Small intestine (tissue), 7 donors: ENCODE measurements at regions not wholly inside any gene's neighbourhood (a gene's known extent, or its start where the extent isn't known, plus 50 kb on each side); places are given as distances from the start of the nearest gene placed in this dataset.

Experiments used
- DNase-seq, 2 donors: peaks; one replicate each; pipeline versions ENCODE4 v3.0.0 to v3.0.0-alpha.2; 2013
- FAIRE-seq: peaks from 2 replicates; lab custom pipeline; 2012; peaks lifted over from hg19 to GRCh38; lab: Jason Lieb, UNC
- H3K27ac ChIP-seq, 3 donors: one replicate each; pipeline ENCODE4 v1.5.1; 2013; ENCODE audit warnings: low read length in 2 of 3, mild to moderate bottlenecking in 2 of 3, control low read depth in 1 of 3, inconsistent platforms in 1 of 3, low read depth in 1 of 3, moderate library complexity in 1 of 3
- H3K27me3 ChIP-seq, 3 donors: one replicate each; pipeline ENCODE4 v1.6.1; 2013; ENCODE audit warnings: low read length in 3 of 3, inconsistent platforms in 1 of 3; ENCODE audit not compliant: control insufficient read depth in 3 of 3, insufficient read depth in 3 of 3
- H3K36me3 ChIP-seq, 3 donors: one replicate each; pipeline ENCODE4 v1.6.1; 2013; ENCODE audit warnings: low read length in 3 of 3, inconsistent platforms in 1 of 3, low read depth in 1 of 3, mild to moderate bottlenecking in 1 of 3, moderate library complexity in 1 of 3; ENCODE audit not compliant: control insufficient read depth in 3 of 3, insufficient read depth in 2 of 3
- H3K4me1 ChIP-seq, 3 donors: one replicate each; pipeline ENCODE4 v1.6.1; 2013; ENCODE audit warnings: low read length in 2 of 3, inconsistent platforms in 1 of 3, low read depth in 1 of 3, mild to moderate bottlenecking in 1 of 3, moderate library complexity in 1 of 3; ENCODE audit not compliant: control insufficient read depth in 3 of 3, insufficient read depth in 2 of 3
- H3K4me3 ChIP-seq, 3 donors: one replicate each; pipeline ENCODE4 v1.5.1; 2013; ENCODE audit warnings: low read length in 3 of 3, control low read depth in 1 of 3, inconsistent platforms in 1 of 3, low read depth in 1 of 3, mild to moderate bottlenecking in 1 of 3, moderate library complexity in 1 of 3
- H3K9me3 ChIP-seq, 2 donors: one replicate each; pipeline ENCODE4 v1.6.1; 2013; ENCODE audit warnings: low read depth in 1 of 2, low read length in 1 of 2; ENCODE audit not compliant: control insufficient read depth in 2 of 2, insufficient read depth in 1 of 2
- WGBS, 3 donors: extraction: QIAGEN DNeasy Blood & Tissue Kit; methylation state at CpG; one replicate each; pipeline ENCODE4 v1.1.7; 2013; 5-methylcytosine and 5-hydroxymethylcytosine counted together
- donor health status: healthy with polysubstance abuse.
- donor health status: control.
- donor health status: control.
- donor health status: Bipolar disorder and iron deficiency.
- donor health status: healthy.

GRCh38 chr6:147895272-147895671 lies 386.8 kb downstream of the SAMD5 start:
- Histone ChIP-seq H3K9me3 (peaks cover 0 to 7% of the 10 kb centered on the region in 2 donors), H3K36me3 (no peaks in the 10 kb centered on the region), H3K4me3 (no peak overlapping the region), H3K27ac (no peak overlapping the region), H3K4me1 (no peaks in the 10 kb centered on the region), H3K27me3 (no peaks in the 10 kb centered on the region)
- 84 to 97% (median 93%) methylated on average over 4 of the region's 4 CpGs for WGBS, 3 donors
- FAIRE-seq (no peak), DNase-seq (no peak)

GRCh38 chr6:147900247-147900830 lies 391.8 kb downstream of the SAMD5 start:
- peaks cover 0 to 6% of the 10 kb centered on the region in 2 donors for H3K9me3 ChIP-seq
- H3K4me3 ChIP-seq, result no peak overlapping the region
- DNase-seq, result no peak
- H3K27ac ChIP-seq, result no peak overlapping the region
- H3K36me3 ChIP-seq, result no peaks in the 10 kb centered on the region
- WGBS, 3 donors, result 82 to 89% (median 87%) methylated on average over 12 of the region's 12 CpGs
- no peaks in the 10 kb centered on the region for H3K27me3 ChIP-seq
- no peak for FAIRE-seq
- no peaks in the 10 kb centered on the region for H3K4me1 ChIP-seq

- no peak overlapping the region for H3K4me3 ChIP-seq
- H3K9me3 ChIP-seq, result no peaks in the 10 kb centered on the region
- no peaks in the 10 kb centered on the region for H3K27me3 ChIP-seq
- no peak for DNase-seq
- no peaks in the 10 kb centered on the region for H3K36me3 ChIP-seq
- H3K4me1 ChIP-seq, result no peaks in the 10 kb centered on the region
- WGBS, 3 donors, result 90 to 96% (median 92%) methylated on average over 4 of the region's 4 CpGs
- no peak overlapping the region for H3K27ac ChIP-seq
- FAIRE-seq, result no peak
Measured at GRCh38 chr6:147903321-147903720, 394.8 kb downstream of the SAMD5 start.

GRCh38 chr6:147903931-147904330 lies 395.4 kb downstream of the SAMD5 start:
- DNase-seq, result no peak
- no peak overlapping the region for H3K27ac ChIP-seq
- H3K36me3 ChIP-seq, result no peaks in the 10 kb centered on the region
- FAIRE-seq, result no peak
- no peaks in the 10 kb centered on the region for H3K4me1 ChIP-seq
- WGBS, 3 donors, result 92 to 94% (median 92%) methylated on average over 2 of the region's 2 CpGs
- H3K4me3 ChIP-seq, result no peak overlapping the region
- H3K27me3 ChIP-seq, result no peaks in the 10 kb centered on the region
- H3K9me3 ChIP-seq, result no peaks in the 10 kb centered on the region

GRCh38 chr6:147904416-147904815 lies 395.9 kb downstream of the SAMD5 start:
- H3K36me3 ChIP-seq, result no peaks in the 10 kb centered on the region
- H3K27me3 ChIP-seq, result no peaks in the 10 kb centered on the region
- no peak overlapping the region for H3K4me3 ChIP-seq
- DNase-seq (no peak), FAIRE-seq (no peak)
- H3K9me3 ChIP-seq, result no peaks in the 10 kb centered on the region
- 92 to 96% (median 93%) methylated on average over 4 of the region's 4 CpGs for WGBS, 3 donors
- H3K27ac ChIP-seq, result no peak overlapping the region
- H3K4me1 ChIP-seq, result no peaks in the 10 kb centered on the region

GRCh38 chr6:147905711-147906110 lies 397.2 kb downstream of the SAMD5 start:
- FAIRE-seq, result no peak
- no peak for DNase-seq
- Histone ChIP-seq H3K27ac (no peak overlapping the region), H3K27me3 (no peaks in the 10 kb centered on the region), H3K4me3 (no peak overlapping the region), H3K4me1 (no peaks in the 10 kb centered on the region), H3K36me3 (no peaks in the 10 kb centered on the region), H3K9me3 (no peaks in the 10 kb centered on the region)
- WGBS, 3 donors, result 87 to 94% (median 89%) methylated on average over 3 of the region's 3 CpGs

- WGBS, 3 donors, result 75 to 83% (median 83%) methylated on average over 3 of the region's 3 CpGs
- H3K4me3 ChIP-seq, result no peak overlapping the region
- no peaks in the 10 kb centered on the region for H3K36me3 ChIP-seq
- FAIRE-seq (no peak), DNase-seq (no peak)
- no peak overlapping the region for H3K27ac ChIP-seq
- H3K9me3 ChIP-seq, result no peaks in the 10 kb centered on the region
- no peaks in the 10 kb centered on the region for H3K27me3 ChIP-seq
- no peaks in the 10 kb centered on the region for H3K4me1 ChIP-seq
Measured at GRCh38 chr6:147906361-147906760, 397.9 kb downstream of the SAMD5 start.

GRCh38 chr6:147909640-147910039 lies 401.1 kb downstream of the SAMD5 start:
- Histone ChIP-seq H3K27me3 (no peaks in the 10 kb centered on the region), H3K36me3 (no peaks in the 10 kb centered on the region), H3K4me3 (no peak overlapping the region), H3K27ac (no peak overlapping the region), H3K4me1 (no peaks in the 10 kb centered on the region), H3K9me3 (no peaks in the 10 kb centered on the region)
- DNase-seq (no peak), FAIRE-seq (no peak)
- 85 to 92% (median 87%) methylated on average over 7 of the region's 7 CpGs for WGBS, 3 donors

- H3K36me3 ChIP-seq, result no peaks in the 10 kb centered on the region
- FAIRE-seq (no peak), DNase-seq (no peak)
- no peaks in the 10 kb centered on the region for H3K27me3 ChIP-seq
- 83 to 93% (median 93%) methylated on average over 9 of the region's 9 CpGs for WGBS, 3 donors
- H3K27ac ChIP-seq, result no peak overlapping the region
- no peak overlapping the region for H3K4me3 ChIP-seq
- no peaks in the 10 kb centered on the region for H3K4me1 ChIP-seq
- no peaks in the 10 kb centered on the region for H3K9me3 ChIP-seq
Measured at GRCh38 chr6:147910281-147910680, 401.8 kb downstream of the SAMD5 start.
